PC-9 (cell line): ENCODE measurements at regions not wholly inside any gene's neighbourhood (a gene's known extent, or its start where the extent isn't known, plus 50 kb on each side); places are given as distances from the start of the nearest gene placed in this dataset.
"Not testable (repeated sequence)": the region's sequence is repeated elsewhere in the genome, so short reads cannot be mapped to it uniquely, and the experiment has no call there.

Experiments
- BruUV-seq: library from RNA; stranded (reverse); fragments of 400-500 nt; replicated peaks from 2 replicates; lab custom pipeline; 2021; lab: Mats Ljungman, UMichigan
- CTCF ChIA-PET: fragments of 300-600 bp; sonication (Branson Sonifier 250); formaldehyde crosslinking; loops from one replicate; lab custom pipeline; 2022; ENCODE audit warnings: antibody characterized with exemption; lab: Charles Lee
- POLR2A ChIA-PET: fragments of 300-600 bp; sonication (Branson Sonifier 250); formaldehyde crosslinking; loops from one replicate; lab custom pipeline; 2022; ENCODE audit warnings: antibody characterized with exemption; ENCODE audit not compliant: unreplicated experiment; lab: Charles Lee
- DNase-seq, 2 experiments: peaks; one replicate each; pipeline versions ENCODE4 v3.0.0 to v3.0.0-alpha.2; 2015 to 2022; ENCODE audit warnings: mixed read lengths in 1 of 2
- H2AFZ ChIP-seq: fragments of 200-600 bp; sonication (generic); 2 replicates; pipeline ENCODE4 v1.8.1; 2017; ENCODE audit warnings: antibody characterized with exemption
- H3F3A ChIP-seq: fragments of 200-600 bp; sonication (generic); 2 replicates; pipeline ENCODE4 v1.8.1; 2017; ENCODE audit warnings: antibody characterized with exemption, mild to moderate bottlenecking, low read depth; ENCODE audit not compliant: insufficient read depth
- H3K27ac ChIP-seq: fragments of 200-600 bp; sonication (generic); 2 replicates; pipeline ENCODE4 v1.6.1; 2016; ENCODE audit warnings: mixed run types
- H3K27me3 ChIP-seq: fragments of 200-600 bp; sonication (generic); 2 replicates; pipeline ENCODE4 v1.6.1; 2016; ENCODE audit warnings: low read depth, mixed run types; ENCODE audit not compliant: insufficient read depth
- H3K36me3 ChIP-seq: fragments of 200-600 bp; sonication (generic); 2 replicates; pipeline ENCODE4 v1.6.1; 2016; ENCODE audit warnings: low read depth, mixed run types
- H3K4me1 ChIP-seq: fragments of 200-600 bp; sonication (generic); replicated peaks from 2 replicates; pipeline ENCODE4 v1.6.1; 2016; ENCODE audit warnings: mixed run types; ENCODE audit not compliant: insufficient read depth
- H3K4me2 ChIP-seq: fragments of 200-600 bp; sonication (generic); 2 replicates; pipeline ENCODE4 v1.6.1; 2017; ENCODE audit warnings: mixed run types
- H3K4me3 ChIP-seq: fragments of 200-600 bp; sonication (generic); 2 replicates; pipeline ENCODE4 v1.6.1; 2016; ENCODE audit warnings: mixed run types
- H3K79me2 ChIP-seq: fragments of 200-600 bp; sonication (generic); 2 replicates; pipeline ENCODE4 v1.6.1; 2017; ENCODE audit warnings: low read depth, mixed run types
- H3K9me2 ChIP-seq: fragments of 200-600 bp; sonication (generic); 2 replicates; pipeline ENCODE4 v1.8.1; 2017; ENCODE audit warnings: mild to moderate bottlenecking; ENCODE audit not compliant: insufficient read depth
- H3K9me3 ChIP-seq: fragments of 200-600 bp; sonication (generic); 2 replicates; pipeline ENCODE4 v1.8.1; 2016; ENCODE audit warnings: low read depth; ENCODE audit not compliant: insufficient read depth
- H4K20me1 ChIP-seq: fragments of 200-600 bp; sonication (generic); 2 replicates; pipeline ENCODE4 v1.8.1; 2017; ENCODE audit not compliant: insufficient read depth
- EZH2 ChIP-seq: fragments of 200-600 bp; sonication (generic); IDR thresholded peaks from 2 replicates; pipeline ENCODE4 v1.8.0; 2017; ENCODE audit warnings: antibody characterized with exemption, low read depth
- intact Hi-C: fragments of 100-400 bp; cut with micrococcal nuclease; formaldehyde crosslinking; loops from one replicate; pipeline ENCODE4 v1.10.0; 2022; ENCODE audit not compliant: unreplicated experiment
- TF ChIP-seq, protein P1 (sequence below): fragments of 200-600 bp; sonication (generic); conservative IDR thresholded peaks from 2 replicates; pipeline ENCODE4 v1.6.1; 2017; ENCODE audit warnings: mixed run types, antibody characterized with exemption, mild to moderate bottlenecking, moderate library complexity

- TF ChIP-seq EZH2 = no peak
- TF ChIP-seq, protein P1, sequence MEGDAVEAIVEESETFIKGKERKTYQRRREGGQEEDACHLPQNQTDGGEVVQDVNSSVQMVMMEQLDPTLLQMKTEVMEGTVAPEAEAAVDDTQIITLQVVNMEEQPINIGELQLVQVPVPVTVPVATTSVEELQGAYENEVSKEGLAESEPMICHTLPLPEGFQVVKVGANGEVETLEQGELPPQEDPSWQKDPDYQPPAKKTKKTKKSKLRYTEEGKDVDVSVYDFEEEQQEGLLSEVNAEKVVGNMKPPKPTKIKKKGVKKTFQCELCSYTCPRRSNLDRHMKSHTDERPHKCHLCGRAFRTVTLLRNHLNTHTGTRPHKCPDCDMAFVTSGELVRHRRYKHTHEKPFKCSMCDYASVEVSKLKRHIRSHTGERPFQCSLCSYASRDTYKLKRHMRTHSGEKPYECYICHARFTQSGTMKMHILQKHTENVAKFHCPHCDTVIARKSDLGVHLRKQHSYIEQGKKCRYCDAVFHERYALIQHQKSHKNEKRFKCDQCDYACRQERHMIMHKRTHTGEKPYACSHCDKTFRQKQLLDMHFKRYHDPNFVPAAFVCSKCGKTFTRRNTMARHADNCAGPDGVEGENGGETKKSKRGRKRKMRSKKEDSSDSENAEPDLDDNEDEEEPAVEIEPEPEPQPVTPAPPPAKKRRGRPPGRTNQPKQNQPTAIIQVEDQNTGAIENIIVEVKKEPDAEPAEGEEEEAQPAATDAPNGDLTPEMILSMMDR = no peak
- H3K4me3 ChIP-seq = no peak overlapping the region
- no peaks in the 10 kb centered on the region for H3K79me2 ChIP-seq
- intact Hi-C loops = no loop called here
- H3K9me3 ChIP-seq = no peaks in the 10 kb centered on the region
- no peak for DNase-seq
- H4K20me1 ChIP-seq = no peaks in the 10 kb centered on the region
- BruUV-seq = no TSS peak
- no peaks in the 10 kb centered on the region for H3K36me3 ChIP-seq
- H3K9me2 ChIP-seq = no peaks in the 10 kb centered on the region
- H2AFZ ChIP-seq = no peak overlapping the region
- H3K4me1 ChIP-seq = no peaks in the 10 kb centered on the region
- ChIA-PET CTCF (no interaction called here), POLR2A (no interaction called here)
- H3F3A ChIP-seq = no peaks in the 10 kb centered on the region
- H3K27ac ChIP-seq = no peak overlapping the region
- H3K27me3 ChIP-seq = no peaks in the 10 kb centered on the region
- no peak overlapping the region for H3K4me2 ChIP-seq
Measured at GRCh38 chr13:79185580-79185979, 220.5 kb downstream of the RBM26 start.

DNA sequence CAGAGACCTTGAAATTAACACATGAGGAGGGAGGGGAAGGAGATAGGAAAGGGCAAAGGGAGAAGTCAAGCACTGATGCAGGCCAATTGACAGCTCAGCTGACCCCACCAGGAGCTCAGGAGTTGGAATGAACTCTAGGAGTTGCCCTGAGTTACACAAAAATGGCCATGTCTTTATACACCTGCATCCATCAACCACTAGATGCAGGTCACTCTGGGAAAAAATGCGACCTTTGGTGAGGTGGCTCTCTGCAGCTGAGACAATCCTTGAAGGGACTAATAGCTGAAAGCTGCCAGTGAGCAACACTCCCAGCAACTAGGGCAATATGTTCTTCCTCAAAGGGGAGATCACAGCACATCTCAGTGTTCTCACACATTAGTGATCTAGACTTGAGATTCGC lies 222.8 kb downstream of the RBM26 start:
- Histone ChIP-seq H3K9me3 (no peaks in the 10 kb centered on the region), H3K4me1 (no peaks in the 10 kb centered on the region), H3F3A (no peaks in the 10 kb centered on the region), H3K4me2 (no peak overlapping the region), H2AFZ (no peak overlapping the region), H3K27me3 (no peaks in the 10 kb centered on the region), H4K20me1 (no peaks in the 10 kb centered on the region), H3K4me3 (no peak overlapping the region), H3K79me2 (no peaks in the 10 kb centered on the region), H3K9me2 (no peaks in the 10 kb centered on the region), H3K27ac (no peak overlapping the region), H3K36me3 (no peaks in the 10 kb centered on the region)
- BruUV-seq = no TSS peak
- no peak for TF ChIP-seq EZH2
- TF ChIP-seq, protein P1 = no peak
- POLR2A ChIA-PET = no interaction called here
- CTCF ChIA-PET = no interaction called here
- no peak for DNase-seq
- intact Hi-C loops = no loop called here

DNA sequence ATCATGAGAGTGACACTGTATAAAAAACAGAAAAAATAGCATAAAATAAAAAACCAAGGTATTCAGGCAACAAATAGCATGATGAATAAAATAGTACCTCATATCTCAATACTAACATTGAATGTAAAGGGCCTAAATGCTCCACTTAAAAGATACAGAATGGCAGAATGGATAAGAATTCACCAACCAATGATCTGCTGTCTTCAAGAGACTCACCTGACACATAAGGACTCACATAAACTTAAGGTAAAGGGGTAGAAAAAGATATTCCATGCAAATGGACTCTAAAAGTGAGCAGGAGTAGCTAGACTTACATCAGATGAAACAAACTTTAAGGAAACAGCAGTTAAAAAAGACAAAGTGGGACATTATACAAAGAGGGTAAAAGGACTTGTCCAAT lies 232.4 kb downstream of the RBM26 start:
- H3K4me2 ChIP-seq, H3K9me2 ChIP-seq, H3K27ac ChIP-seq, H3K9me3 ChIP-seq, H3F3A ChIP-seq, H3K4me1 ChIP-seq, H3K4me3 ChIP-seq, BruUV-seq, H3K27me3 ChIP-seq, CTCF ChIA-PET, H3K36me3 ChIP-seq, H2AFZ ChIP-seq, POLR2A ChIA-PET, H3K79me2 ChIP-seq, intact Hi-C loops, H4K20me1 ChIP-seq, DNase-seq: not testable (repeated sequence)

GRCh38 chr13:79172924-79173323 lies 233.1 kb downstream of the RBM26 start:
- H3F3A ChIP-seq, H4K20me1 ChIP-seq, POLR2A ChIA-PET, H3K36me3 ChIP-seq, H3K27ac ChIP-seq, H3K79me2 ChIP-seq, H3K27me3 ChIP-seq, CTCF ChIA-PET, H2AFZ ChIP-seq, H3K4me2 ChIP-seq, BruUV-seq, DNase-seq, H3K9me2 ChIP-seq, intact Hi-C loops, H3K9me3 ChIP-seq, H3K4me1 ChIP-seq, H3K4me3 ChIP-seq: not testable (repeated sequence)
